GM12875 (cell line): ENCODE measurements at regions not wholly inside any gene's neighbourhood (a gene's known extent, or its start where the extent isn't known, plus 50 kb on each side); places are given as distances from the start of the nearest gene placed in this dataset.

ENCODE experiments used
- H3K4me3 ChIP-seq: one replicate; pipeline ENCODE4 v1.5.1; 2011; ENCODE audit warnings: low read depth, low read length, control low read depth
- CTCF ChIP-seq: IDR thresholded peaks from 2 replicates; pipeline ENCODE4 v1.5.1; 2011; ENCODE audit warnings: low read depth, mild to moderate bottlenecking, control low read depth, inconsistent platforms, low read length, moderate library complexity, borderline replicate concordance; ENCODE audit not compliant: insufficient read depth

DNA sequence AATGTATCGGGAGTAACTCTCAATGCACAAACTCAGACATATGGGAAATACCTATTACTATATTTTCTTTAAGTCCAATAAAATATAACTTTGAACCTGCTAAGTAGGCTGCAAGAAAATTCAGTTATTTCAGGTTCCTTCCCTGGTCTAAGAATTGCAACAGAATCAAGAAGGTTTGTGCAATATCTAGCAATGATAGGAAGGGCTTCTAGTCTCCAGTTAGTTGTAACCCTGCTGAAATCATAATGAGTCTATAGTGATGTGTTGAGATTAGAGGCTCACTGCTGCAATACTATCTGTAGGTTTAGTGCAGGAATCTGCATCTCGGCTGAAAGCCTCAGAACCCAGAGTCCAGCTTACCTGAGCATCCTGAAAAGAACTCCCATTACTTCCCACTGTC is 110.5 kb downstream of the PMP22 start:
- TF ChIP-seq CTCF: no peak
- H3K4me3 ChIP-seq: no peak overlapping the region

GRCh38 chr17:15145621-15146020 is 119.5 kb downstream of the PMP22 start:
- H3K4me3 ChIP-seq: no peak overlapping the region
- no peak for TF ChIP-seq CTCF

DNA sequence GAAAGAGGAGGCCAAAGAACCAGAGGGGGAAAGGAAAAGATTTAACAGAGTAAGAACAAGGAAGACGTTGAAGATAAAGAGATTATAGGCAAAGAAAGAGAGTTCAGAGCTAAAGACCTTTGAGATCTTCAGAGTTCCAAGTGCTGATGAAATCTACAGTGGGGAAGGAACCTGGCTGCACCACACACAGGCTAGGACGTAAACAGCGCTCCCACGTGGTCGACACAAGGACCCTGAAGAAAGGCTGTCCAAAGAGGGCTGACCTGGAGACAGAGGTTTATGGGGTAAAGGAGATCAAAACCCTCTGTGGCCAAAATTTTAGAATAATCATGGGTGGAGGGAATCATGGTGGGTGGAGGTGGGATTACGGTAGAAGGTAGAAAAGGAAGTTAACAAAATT is 121.6 kb downstream of the PMP22 start:
- TF ChIP-seq CTCF: no peak
- no peak overlapping the region for H3K4me3 ChIP-seq

DNA sequence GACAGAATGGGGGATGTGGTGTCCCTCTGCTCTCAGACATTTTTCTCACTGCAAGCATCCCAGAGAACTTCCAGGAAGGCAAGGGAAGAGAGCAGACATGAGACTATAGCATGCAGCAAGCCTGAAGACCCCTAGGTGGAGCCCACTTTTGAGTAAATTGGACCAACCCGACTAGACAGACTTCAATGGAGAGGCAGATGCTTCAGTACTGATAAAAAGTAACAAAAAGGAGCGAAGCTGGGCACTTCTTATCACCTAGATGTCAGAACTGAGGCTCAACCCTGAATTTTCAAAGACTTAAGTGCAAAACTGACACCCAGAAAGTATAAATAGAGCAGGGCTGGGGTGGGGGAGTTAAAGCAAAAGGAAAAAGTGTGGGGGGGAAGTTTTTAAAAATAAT is 130.8 kb downstream of the PMP22 start:
- H3K4me3 ChIP-seq: no peak overlapping the region
- no peak for TF ChIP-seq CTCF

GRCh38 chr17:15133826-15134225 is 131.3 kb downstream of the PMP22 start:
- TF ChIP-seq CTCF: no peak
- no peak overlapping the region for H3K4me3 ChIP-seq

- no peak for TF ChIP-seq CTCF
- no peak overlapping the region for H3K4me3 ChIP-seq
Measured at GRCh38 chr17:15133143-15133542, 132.0 kb downstream of the PMP22 start.

DNA sequence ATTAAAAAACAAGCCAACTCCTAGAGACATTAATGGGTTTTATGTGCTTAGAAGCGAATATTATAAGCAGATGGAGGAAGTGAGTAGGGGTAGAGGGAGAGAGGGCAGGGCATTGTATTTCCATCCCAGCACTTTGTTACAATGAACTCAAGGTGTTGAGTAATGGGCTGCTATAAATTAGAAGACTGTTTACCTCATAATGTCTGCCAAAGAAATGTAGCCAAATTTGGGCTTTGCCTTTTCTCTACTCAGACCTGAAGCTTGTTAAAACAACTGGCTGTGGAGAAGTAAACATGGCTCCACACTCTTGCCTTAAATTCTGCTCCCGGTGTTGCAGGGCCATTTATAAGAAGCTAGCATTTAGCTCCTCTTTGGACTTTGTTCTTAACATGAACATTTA is 134.7 kb downstream of the PMP22 start:
- no peak overlapping the region for H3K4me3 ChIP-seq
- no peak for TF ChIP-seq CTCF
